SK-N-SH (cell line): ENCODE measurements at regions not wholly inside any gene's neighbourhood (a gene's known extent, or its start where the extent isn't known, plus 50 kb on each side); places are given as distances from the start of the nearest gene placed in this dataset.
A peak's percentile ranks its signal among the peaks of the same experiment; 100 is the strongest.

Experiments used
- CTCF ChIA-PET: fragments of 300-600, 350-600 bp; formaldehyde crosslinking; extraction: SDS; loops from one replicate; lab custom pipeline; 2021; lab: Yijun Ruan, JAX
- POLR2A ChIA-PET: fragments of 350-600 bp; sonication (Branson Sonifier 250); formaldehyde crosslinking; extraction: SDS; loops from one replicate; lab custom pipeline; 2020; ENCODE audit warnings: antibody characterized with exemption, inconsistent platforms; lab: Yijun Ruan, JAX
- DNase-seq: peaks from one replicate; pipeline ENCODE4 v3.0.0; 2012
- H2AFZ ChIP-seq: fragments of 200-600 bp; sonication (generic); 2 replicates; pipeline ENCODE4 v1.8.1; 2016; ENCODE audit warnings: antibody characterized with exemption, mild to moderate bottlenecking, low read depth
- H3F3A ChIP-seq: fragments of 200-600 bp; sonication (generic); replicated peaks from 2 replicates; pipeline ENCODE3; 2016; ENCODE audit warnings: antibody characterized with exemption, mild to moderate bottlenecking; ENCODE audit not compliant: insufficient read depth
- H3K27ac ChIP-seq, 2 experiments: fragments of 200-500 bp in 1 of 2; fragments of 200-600 bp in 1 of 2; sonication (Bioruptor generic) in 1 of 2; sonication (generic), shearing (Covaris generic) in 1 of 2; 2 replicates each; pipeline versions ENCODE4 v1.5.1 to v1.6.1; 2014 to 2016; ENCODE audit warnings: low read depth in 2 of 2, inconsistent platforms in 1 of 2, low read length in 1 of 2, mild to moderate bottlenecking in 1 of 2, mixed read lengths in 1 of 2
- H3K27me3 ChIP-seq: fragments of 200-600 bp; sonication (generic), shearing (Covaris generic); 2 replicates; pipeline ENCODE4 v1.6.1; 2016; ENCODE audit warnings: mixed run types; ENCODE audit not compliant: insufficient read depth
- H3K36me3 ChIP-seq, 2 experiments: fragments of 200-500 bp in 1 of 2; fragments of 200-600 bp in 1 of 2; sonication (Bioruptor generic) in 1 of 2; sonication (generic) in 1 of 2; replicated peaks in 1 of 2; 2 replicates each; pipeline versions ENCODE3 to v1.5.1; 2014 to 2016; ENCODE audit warnings: low read length in 1 of 2, mild to moderate bottlenecking in 1 of 2; ENCODE audit not compliant: insufficient read depth in 2 of 2, control insufficient read depth in 1 of 2
- H3K4me1 ChIP-seq, 2 experiments: fragments of 200-500 bp in 1 of 2; fragments of 200-600 bp in 1 of 2; sonication (Bioruptor generic) in 1 of 2; sonication (generic), shearing (Covaris generic) in 1 of 2; 2 replicates each; pipeline versions ENCODE4 v1.5.1 to v1.6.1; 2014 to 2016; ENCODE audit warnings: low read depth in 1 of 2, low read length in 1 of 2, mixed run types in 1 of 2; ENCODE audit not compliant: insufficient read depth in 2 of 2, control insufficient read depth in 1 of 2
- H3K4me2 ChIP-seq: fragments of 200-600 bp; sonication (generic), shearing (Covaris generic); 2 replicates; pipeline ENCODE4 v1.6.1; 2017; ENCODE audit warnings: mixed run types
- H3K4me3 ChIP-seq, 2 experiments: fragments of 200-500 bp in 1 of 2; fragments of 200-600 bp in 1 of 2; sonication (Bioruptor generic) in 1 of 2; sonication (generic), shearing (Covaris generic) in 1 of 2; 2 replicates each; pipeline versions ENCODE4 v1.5.1 to v1.8.1; 2014 to 2016; ENCODE audit warnings: low read depth in 2 of 2, inconsistent platforms in 1 of 2, low read length in 1 of 2, mild to moderate bottlenecking in 1 of 2, mixed read lengths in 1 of 2, moderate library complexity in 1 of 2
- H3K79me2 ChIP-seq: fragments of 200-600 bp; sonication (generic); 2 replicates; pipeline ENCODE4 v1.8.1; 2017; ENCODE audit warnings: mild to moderate bottlenecking; ENCODE audit not compliant: insufficient read depth
- H3K9ac ChIP-seq: fragments of 200-600 bp; sonication (generic); 2 replicates; pipeline ENCODE4 v1.6.1; 2017; ENCODE audit warnings: mixed run types
- H3K9me2 ChIP-seq: fragments of 200-600 bp; sonication (generic); 2 replicates; pipeline ENCODE4 v1.6.1; 2017; ENCODE audit warnings: mixed run types
- H3K9me3 ChIP-seq: fragments of 200-600 bp; sonication (generic); 2 replicates; pipeline ENCODE4 v1.6.1; 2017; ENCODE audit warnings: mixed run types, mild to moderate bottlenecking, moderate library complexity
- H4K20me1 ChIP-seq: fragments of 200-600 bp; sonication (generic); 2 replicates; pipeline ENCODE4 v1.6.1; 2017; ENCODE audit warnings: mild to moderate bottlenecking, mixed run types; ENCODE audit not compliant: insufficient read depth
- EP300 ChIP-seq, 2 experiments: IDR thresholded peaks; 2 replicates each; pipeline versions ENCODE4 v1.4.0 to v1.6.1; 2012; ENCODE audit warnings: borderline replicate concordance in 1 of 2, low read depth in 1 of 2, low read length in 1 of 2
- FOSL2 ChIP-seq: IDR thresholded peaks from 2 replicates; pipeline ENCODE4 v1.4.0; 2012; ENCODE audit warnings: low read depth, mild to moderate bottlenecking, moderate library complexity, borderline replicate concordance
- GATA2 ChIP-seq: sonication (generic); formaldehyde crosslinking; IDR thresholded peaks from 2 replicates; pipeline ENCODE4 v1.5.0; 2020; ENCODE audit warnings: mild to moderate bottlenecking, missing genetic modification reagents
- JUND ChIP-seq: IDR thresholded peaks from 2 replicates; pipeline ENCODE4 v1.4.0; 2012
- MEF2A ChIP-seq: IDR thresholded peaks from 2 replicates; pipeline ENCODE4 v1.4.0; 2012; ENCODE audit warnings: low read depth, borderline replicate concordance
- MXI1 ChIP-seq: IDR thresholded peaks from 2 replicates; pipeline ENCODE4 v1.6.1; 2012; ENCODE audit warnings: mild to moderate bottlenecking, low read depth, low read length, improper control_type of control experiment
- NFIC ChIP-seq: IDR thresholded peaks from 2 replicates; pipeline ENCODE4 v1.4.0; 2012; ENCODE audit warnings: borderline replicate concordance
- RCOR1 ChIP-seq: fragments of 150-350 bp; IDR thresholded peaks from 2 replicates; pipeline ENCODE4 v1.6.1; 2017; ENCODE audit warnings: antibody characterized with exemption, low read length
- TCF12 ChIP-seq: IDR thresholded peaks from 2 replicates; pipeline ENCODE4 v1.4.0; 2012
- WGBS: methylation state at CpG from one replicate; pipeline ENCODE4 v1.1.6; 2017; ENCODE audit warnings: low lambda C conversion rate; 5-methylcytosine and 5-hydroxymethylcytosine counted together
- TF ChIP-seq, protein P1 (sequence below): IDR thresholded peaks from 2 replicates; pipeline ENCODE4 v1.4.0; 2012; ENCODE audit warnings: low read depth
- TF ChIP-seq, protein P2 (sequence below): IDR thresholded peaks from 2 replicates; pipeline ENCODE4; 2012

DNA sequence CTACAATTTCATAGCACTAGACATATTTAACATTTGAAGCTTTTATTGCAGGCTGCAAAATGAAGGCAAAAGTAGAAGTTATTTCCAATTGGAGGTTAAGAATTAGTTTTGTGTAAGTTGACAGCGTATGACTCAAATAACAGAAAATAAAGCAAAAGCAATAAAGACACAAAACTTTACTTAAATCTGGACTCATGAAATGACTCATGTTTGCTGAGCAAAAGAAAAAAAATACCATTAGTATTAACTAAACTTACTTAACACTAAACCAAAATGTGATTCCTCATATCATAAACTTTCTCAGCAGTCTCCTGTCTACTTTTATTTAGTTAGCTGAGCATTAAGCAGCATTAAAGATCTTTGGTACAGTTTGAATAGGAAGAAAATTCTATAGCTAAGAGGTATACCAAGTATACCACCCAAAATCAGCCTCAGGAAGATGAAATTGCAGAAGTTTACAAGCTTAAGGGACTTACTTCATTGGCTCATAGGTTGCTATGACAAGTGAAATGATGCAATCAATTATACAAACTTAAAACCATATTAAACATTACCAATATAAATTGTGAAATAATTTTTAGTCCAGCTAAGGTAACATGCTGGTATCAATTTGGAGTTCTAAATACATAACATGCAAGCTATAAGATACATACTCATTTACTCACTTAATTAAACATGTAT, 1131.4 kb downstream of the XPNPEP1 start:
- Histone ChIP-seq H3K9ac (no peak overlapping the region; the same call in 1 of the 2 replicates), H3K79me2 (no peaks in the 10 kb centered on the region), H3K9me3 (no peaks in the 10 kb centered on the region), H3K4me2 (peak overlapping the region; percentile 34; the same call in 1 of the 2 replicates), H3K27ac (peak overlapping the region in 1 of 2 experiments; percentile 88; a peak in 2 of 4 replicates), H3F3A (peaks cover 56% of the 10 kb centered on the region), H3K36me3 (no peaks in the 10 kb centered on the region), H3K27me3 (no peaks in the 10 kb centered on the region), H3K9me2 (no peaks in the 10 kb centered on the region), H4K20me1 (no peaks in the 10 kb centered on the region), H3K4me1 (peaks cover 0 to 33% of the 10 kb centered on the region in 2 experiments; a peak in 3 of 4 replicates), H2AFZ (no peak overlapping the region), H3K4me3 (no peak overlapping the region)
- ChIA-PET POLR2A (no interaction called here), CTCF (interaction anchor here (0.5 kb wide), 1 partner anchor 1501 kb away, joined by 3 read pairs; no protein-coding TSS in a partner anchor)
- 38% methylated on average over 1 of the region's 1 CpG for WGBS
- TF ChIP-seq FOSL2: peak; percentile 44; the same call in 1 of the 2 replicates
- TF ChIP-seq EP300 (IDR thresholded peaks at IDR 0.05; ENCODE audit: borderline replicate concordance in 1 of 2, low read depth in 1 of 2, low read length in 1 of 2): no peak
- no peak for DNase-seq

DNA sequence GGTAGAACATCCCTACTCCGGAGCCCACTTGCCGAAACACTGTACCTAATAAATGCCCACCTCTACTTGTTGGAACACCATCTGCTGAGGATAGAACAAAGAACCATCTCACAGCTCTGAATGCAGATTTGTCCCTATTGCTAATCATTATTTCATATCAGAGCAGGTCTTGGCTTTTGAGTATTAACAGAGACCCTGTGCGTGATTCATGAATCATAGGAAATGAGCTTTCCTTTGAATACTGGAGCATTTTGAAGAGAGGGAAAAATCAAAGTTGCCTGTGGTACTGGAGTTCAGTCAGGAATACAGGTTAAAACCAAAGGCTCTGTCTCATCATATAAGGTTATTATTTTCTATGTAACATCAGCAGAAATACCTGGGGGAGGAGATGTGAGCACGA, 1132.3 kb downstream of the XPNPEP1 start:
- DNase-seq: no peak
- Histone ChIP-seq H3K4me1 (peaks cover 0 to 33% of the 10 kb centered on the region in 2 experiments; a peak in 3 of 4 replicates), H3K9ac (peak overlapping the region; percentile 1; the same call in 1 of the 2 replicates), H3K9me3 (no peaks in the 10 kb centered on the region), H3F3A (peaks cover 56% of the 10 kb centered on the region), H2AFZ (no peak overlapping the region; the same call in 1 of the 2 replicates), H3K27ac (peak overlapping the region in 1 of 2 experiments; percentile 88; a peak in 2 of 4 replicates), H3K4me2 (0 out of 2 replicates have a peak overlapping the region, but pooled peaks have one; percentile 34), H3K36me3 (no peaks in the 10 kb centered on the region), H4K20me1 (no peaks in the 10 kb centered on the region), H3K4me3 (no peak overlapping the region), H3K9me2 (no peaks in the 10 kb centered on the region), H3K79me2 (no peaks in the 10 kb centered on the region), H3K27me3 (no peaks in the 10 kb centered on the region)
- TF ChIP-seq RCOR1 (no peak), JUND (peak; percentile 47), FOSL2 (peak; percentile 43; the same call in 1 of the 2 replicates), NFIC (no peak), GATA2 (CRISPR knock-in tag) (no peak), MXI1 (no peak), EP300 (IDR thresholded peaks at IDR 0.05; ENCODE audit: borderline replicate concordance in 1 of 2, low read depth in 1 of 2, low read length in 1 of 2) (peak in 1 of 2 experiments; percentile 69; a peak in 1 of 4 replicates), TCF12 (peak; percentile 87), MEF2A (no peak)
- TF ChIP-seq, protein P1, sequence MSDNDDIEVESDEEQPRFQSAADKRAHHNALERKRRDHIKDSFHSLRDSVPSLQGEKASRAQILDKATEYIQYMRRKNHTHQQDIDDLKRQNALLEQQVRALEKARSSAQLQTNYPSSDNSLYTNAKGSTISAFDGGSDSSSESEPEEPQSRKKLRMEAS: no peak
- TF ChIP-seq, protein P2, sequence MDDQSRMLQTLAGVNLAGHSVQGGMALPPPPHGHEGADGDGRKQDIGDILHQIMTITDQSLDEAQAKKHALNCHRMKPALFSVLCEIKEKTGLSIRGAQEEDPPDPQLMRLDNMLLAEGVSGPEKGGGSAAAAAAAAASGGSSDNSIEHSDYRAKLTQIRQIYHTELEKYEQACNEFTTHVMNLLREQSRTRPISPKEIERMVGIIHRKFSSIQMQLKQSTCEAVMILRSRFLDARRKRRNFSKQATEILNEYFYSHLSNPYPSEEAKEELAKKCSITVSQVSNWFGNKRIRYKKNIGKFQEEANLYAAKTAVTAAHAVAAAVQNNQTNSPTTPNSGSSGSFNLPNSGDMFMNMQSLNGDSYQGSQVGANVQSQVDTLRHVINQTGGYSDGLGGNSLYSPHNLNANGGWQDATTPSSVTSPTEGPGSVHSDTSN: peak; percentile 71
- POLR2A ChIA-PET: no interaction called here
- CTCF ChIA-PET: interaction anchor here (1.9 kb wide), 1 partner anchor 17 kb away, joined by 4 read pairs; no protein-coding TSS in a partner anchor
- 63% methylated on average over 4 of the region's 4 CpGs for WGBS
